Activated CD8-positive, alpha-beta memory T cell treated with anti-CD3 and anti-CD28 coated beads for 1 hour (primary cell): ENCODE measurements at regions not wholly inside any gene's neighbourhood (a gene's known extent, or its start where the extent isn't known, plus 50 kb on each side); places are given as distances from the start of the nearest gene placed in this dataset.
"Not testable (repeated sequence)": the region's sequence is repeated elsewhere in the genome, so short reads cannot be mapped to it uniquely, and the experiment has no call there.

Experiments
- DNase-seq, 2 donors: peaks; one replicate each; pipeline ENCODE4 v3.0.0-alpha.2; 2020; ENCODE audit warnings: low read depth in 1 of 2; ENCODE audit errors: extremely low read depth in 1 of 2

DNA sequence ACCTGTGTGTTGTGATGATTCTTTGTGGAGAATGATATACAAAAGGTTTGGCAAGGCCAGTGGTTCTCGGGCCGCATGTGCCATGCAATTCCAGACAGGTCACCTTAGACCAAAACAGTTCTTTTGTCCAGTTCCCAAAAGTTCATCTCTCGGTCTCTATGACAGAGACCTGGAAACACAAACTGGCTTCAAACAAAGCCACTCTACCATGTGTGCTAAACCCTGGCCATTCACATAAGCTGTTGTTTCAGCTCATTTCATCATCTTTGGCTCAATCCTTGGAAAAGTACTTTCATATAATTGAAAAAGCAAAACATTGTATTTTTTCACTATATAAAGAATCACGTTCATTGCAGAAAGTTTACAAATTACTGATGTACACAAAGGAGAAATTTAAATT lies 210.5 kb upstream of the SEMA6A start:
- no peak for DNase-seq

DNA sequence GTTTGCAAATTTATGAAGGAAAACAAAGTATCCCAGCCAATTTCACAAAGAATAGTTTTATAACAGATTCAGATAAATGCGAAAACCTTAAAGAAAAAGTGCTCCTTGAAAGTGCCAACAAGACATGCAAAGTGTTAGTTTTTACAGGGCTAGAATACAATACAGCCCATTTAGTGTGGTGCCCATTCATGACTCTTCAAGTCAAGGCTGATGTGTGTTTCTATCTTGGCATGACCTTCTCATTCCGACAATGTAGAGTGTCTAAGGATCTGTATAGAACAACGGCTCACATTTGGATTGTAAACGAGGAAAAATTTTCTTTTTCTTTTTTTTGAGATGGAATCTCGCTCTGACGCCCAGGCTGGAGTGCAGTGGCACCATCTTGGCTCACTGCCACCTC lies 205.2 kb upstream of the SEMA6A start:
- DNase-seq, result no peak

DNA sequence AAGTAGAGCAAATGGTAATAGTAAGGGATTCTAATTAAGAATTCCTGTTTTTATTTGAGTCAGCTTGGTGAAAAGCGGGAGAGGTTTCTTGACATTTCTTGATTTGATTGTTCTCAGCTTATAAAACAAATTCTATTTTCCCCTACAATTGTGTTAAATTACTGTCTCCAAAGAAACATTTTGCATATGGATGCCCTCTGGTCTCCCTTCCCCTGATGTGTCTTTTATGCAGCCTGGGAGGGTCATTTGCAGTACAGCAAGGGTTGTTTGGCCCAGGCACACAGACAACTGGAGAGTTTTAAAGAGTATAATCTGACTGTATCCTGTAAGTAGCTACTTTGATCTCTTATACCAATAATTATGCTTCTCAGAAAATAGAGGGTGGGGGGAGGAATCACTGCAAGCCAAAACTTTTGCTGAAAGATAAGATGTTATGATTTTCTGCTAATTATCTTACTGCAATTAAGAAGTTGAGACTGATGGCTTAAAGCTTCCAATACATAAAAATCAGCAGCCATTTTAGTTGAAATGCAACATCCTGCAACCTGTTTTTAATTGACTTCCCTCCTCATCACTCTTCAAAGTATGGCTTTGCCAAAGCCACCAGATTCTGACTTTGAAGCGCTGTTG lies 204.1 kb upstream of the SEMA6A start:
- no peak for DNase-seq

DNA sequence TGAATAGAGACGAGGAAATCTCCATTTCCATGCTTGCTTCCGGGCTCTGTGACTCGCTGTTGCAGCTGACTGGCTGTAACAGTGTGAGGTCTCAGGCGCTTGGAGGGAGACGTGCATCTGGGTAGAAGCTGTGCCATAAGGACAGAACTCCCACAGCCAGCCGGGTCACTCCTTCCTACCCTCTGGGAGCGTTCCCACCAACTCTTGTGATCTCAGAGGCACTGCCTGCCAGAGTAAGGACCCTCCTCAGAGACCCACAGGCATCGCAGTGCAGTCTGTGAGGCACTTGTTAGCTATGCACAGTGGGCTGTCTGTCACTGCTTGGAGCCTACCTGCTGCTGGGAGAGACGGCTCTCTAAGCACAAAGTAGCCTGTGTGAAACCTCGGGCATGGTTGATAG lies 203.4 kb upstream of the SEMA6A start:
- no peak for DNase-seq

DNA sequence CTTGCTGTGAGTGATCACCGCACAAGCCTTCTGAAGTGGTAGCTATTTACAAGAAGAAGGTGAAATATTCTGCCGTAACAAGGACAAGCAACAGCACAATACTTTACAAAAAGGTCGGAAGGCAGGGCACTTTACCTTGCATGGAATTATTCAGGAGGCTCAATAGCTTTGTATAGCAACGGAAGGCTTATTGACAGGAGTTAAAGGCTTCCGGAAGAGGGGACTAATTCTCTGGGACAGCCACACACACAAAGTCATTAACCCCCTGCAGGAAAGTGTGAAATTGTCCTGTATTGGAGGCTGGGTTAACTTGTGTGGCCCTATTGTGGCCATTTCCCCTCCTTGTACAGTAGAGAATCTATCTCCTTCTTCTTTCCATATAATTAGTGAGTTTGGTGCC lies 199.3 kb upstream of the SEMA6A start:
- no peak for DNase-seq

DNA sequence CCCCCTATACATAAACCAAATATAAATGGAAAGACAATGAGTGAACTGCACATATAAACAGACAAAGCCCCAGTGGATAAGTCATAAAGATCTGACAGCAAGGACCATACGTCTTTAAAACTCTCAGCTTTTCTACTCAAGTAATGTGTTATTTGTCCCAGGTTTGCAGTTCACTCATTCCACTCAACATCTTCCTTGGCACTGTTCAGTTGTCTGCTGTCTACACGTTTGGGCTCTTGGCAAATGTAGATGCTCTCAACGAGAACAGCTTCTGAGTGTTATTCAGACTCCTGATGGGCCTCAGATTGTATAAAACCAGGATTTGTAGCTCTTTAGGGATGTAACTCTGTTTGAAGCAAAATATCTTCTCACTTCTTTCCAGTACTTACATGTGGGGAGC lies 198.2 kb upstream of the SEMA6A start:
- no peak for DNase-seq

DNA sequence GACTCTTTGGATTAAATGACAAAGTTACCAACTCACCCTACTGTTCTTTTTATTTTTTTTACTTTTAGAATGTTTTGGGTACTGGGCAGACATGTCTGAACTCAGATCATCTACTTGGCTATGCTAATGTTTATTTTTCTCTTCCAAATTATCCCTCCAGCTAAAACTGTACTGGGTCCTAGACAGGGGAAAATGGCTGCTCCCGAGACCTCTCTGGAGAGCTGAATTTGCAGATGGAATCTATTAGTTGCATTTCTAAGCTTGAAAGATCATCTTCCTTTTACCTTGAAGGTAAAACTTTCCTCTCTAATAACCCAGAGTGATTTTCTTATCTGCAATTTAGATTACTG lies 197.5 kb upstream of the SEMA6A start:
- DNase-seq, result no peak

DNA sequence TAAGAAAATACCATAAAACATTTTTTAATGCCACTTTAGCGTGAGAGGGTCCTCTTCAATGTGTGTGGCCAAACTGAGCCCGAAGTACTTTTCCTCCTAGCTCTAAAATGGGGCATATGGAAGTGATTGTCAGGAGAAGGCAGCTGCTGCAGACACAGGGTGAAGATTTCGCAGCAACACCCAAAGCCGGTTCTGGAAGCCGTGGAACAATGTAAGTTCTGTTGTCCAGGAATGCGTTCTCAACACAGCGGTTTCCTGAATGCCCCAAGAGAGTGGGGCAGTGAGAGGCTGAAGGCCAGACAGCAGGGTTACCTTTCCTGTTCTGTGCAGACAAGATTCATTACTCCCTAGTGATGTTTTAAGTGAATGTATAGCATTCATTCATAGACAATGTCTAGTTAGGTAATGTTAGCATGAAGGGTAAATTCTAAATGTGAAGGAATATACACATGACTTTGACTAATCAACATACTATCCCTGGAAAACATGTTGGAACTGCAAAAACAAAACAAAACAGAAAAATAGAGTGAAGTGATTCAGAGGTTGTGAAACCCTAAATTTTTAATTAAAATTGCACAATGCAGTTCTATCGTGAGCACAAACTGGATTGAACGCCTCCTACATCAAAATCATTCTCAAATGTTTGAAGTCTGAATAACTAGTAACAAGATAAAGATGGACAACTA lies 197.0 kb upstream of the SEMA6A start:
- DNase-seq, result no peak

DNA sequence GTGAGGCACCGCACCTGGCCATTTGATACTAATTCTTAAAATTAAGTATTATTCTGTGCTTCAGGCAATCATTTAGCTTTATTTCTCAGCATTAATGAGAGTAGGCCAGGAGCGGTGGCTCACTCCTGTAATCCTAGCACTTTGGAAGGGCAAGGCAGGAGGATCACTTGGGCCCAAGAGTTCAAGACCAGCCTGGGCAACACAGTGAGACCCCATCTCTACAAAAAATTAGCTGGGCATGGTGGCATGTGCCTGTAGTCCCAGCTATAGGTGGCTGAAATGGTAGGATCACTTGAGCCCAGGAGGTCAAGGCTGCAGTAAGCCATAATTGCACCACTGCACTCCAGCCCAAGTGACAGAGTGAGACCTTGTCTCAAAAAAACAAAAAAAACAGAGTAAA lies 195.3 kb upstream of the SEMA6A start:
- DNase-seq, result not testable (repeated sequence)

DNA sequence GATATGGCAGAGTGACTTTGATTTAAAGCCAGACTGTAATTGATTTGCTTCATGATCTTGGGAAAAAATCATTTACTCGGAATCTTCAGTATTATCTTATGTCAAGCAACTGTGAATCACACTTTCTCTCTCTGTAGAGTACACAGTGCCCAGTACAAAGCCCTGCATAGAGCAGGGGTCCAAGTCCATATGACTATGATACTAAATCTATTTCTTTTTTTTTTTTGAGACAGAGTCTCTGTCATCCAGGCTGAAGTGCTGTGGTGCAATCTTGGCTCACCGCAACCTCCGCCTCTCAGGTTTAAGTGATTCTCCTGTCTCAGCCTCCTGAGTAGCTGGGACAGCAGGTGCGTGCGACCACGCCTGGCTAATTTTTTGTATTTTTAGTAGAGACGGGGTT lies 194.8 kb upstream of the SEMA6A start:
- DNase-seq, result no peak

DNA sequence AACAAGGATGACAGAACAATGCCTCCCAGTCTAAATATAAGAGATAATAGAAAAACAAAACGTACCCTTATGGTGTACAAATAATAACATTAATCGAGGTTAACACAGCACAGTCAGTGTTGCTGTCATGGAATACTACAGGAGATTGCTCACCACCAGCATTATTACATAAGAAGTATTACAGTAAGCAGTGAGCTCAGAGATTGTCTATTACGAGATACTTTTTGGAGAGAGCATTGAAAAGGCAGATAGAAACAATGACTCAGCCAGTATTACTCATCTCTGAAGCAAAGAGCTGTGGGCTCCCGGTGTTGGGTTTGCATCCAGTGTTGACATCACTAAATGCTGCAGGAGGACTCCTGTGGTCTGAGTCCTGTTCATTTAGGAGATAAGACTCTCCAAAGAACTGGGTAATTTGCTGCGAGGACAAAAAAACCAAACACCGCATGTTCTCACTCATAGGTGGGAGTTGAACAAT lies 191.9 kb upstream of the SEMA6A start:
- no peak for DNase-seq

DNA sequence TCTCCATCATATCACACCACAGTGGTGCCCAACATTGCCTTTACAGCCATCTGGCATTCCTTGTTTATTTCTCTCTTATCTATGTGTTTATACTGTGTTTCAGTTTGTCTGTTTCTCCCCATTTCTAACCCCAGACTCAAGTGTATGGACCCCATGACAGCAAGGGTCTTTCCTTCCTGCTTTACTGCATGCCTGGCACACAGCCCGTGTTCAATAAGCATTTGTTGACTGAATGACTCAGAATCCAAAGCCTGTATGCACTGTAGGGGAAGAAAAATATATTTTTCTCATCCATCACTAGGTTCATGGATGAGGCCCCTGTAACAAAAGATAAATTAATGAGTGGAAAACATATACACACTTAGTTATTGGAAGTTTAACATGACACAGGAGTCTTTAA lies 190.8 kb upstream of the SEMA6A start:
- no peak for DNase-seq

DNA sequence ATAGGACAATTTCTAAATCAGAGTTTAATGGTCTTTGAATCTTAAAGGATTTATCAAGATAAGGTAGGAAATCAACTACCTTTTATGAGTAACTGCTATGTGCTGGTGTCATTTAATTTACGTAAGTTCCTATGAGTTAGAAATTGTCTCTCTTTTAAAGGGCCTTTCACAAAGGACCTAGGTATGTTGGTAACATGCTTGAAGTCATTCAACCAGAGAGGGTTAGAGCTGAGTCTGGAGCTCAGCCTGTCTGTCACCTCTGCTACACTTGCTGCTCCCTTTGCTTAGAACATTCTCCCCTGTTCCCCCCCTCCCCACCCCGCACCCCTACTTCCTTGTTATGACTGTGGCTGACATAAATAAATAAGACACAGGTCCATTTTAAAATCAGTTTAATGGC lies 190.3 kb upstream of the SEMA6A start:
- no peak for DNase-seq

DNA sequence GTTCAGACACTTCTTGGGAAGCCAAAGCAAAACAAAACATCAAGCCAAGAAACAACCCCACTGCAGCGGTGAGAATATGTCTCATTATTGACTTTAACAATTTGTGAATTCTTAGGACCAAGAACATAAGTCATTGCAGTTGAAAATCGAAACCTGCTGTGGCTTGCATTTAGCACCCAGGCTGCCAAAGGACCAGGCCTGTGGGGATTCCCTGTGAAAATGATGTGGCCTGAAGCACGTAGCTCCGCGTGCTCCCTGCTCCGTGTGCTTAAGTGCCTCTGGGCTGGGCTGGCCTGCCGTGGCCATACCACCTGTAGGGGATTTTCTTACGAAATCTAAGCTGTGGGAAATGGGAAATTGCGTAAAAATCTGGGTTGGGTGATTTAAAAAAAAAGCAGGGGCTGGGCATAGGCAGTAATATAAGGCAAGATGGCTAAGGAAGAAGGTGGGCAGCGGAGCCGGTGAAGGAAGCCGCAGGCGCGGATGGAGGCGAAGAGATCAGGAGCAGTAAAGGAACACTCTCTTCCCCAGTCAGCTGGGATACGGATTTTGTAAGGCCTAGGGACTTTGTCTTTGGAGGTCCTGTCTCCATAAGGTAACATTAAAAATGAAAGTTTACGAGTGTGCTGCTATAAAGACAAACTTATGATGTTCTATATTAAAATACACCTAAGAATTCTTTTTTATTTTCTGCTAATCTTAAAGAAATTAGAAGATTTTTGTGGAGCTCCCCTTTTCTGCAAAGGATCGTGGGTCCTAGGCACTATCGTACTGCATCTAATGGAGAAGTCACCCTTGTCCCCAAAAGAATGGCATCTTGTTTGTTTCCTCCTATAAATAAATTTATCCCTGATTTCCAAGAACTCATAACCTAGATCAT lies 189.6 kb upstream of the SEMA6A start:
- no peak for DNase-seq

DNA sequence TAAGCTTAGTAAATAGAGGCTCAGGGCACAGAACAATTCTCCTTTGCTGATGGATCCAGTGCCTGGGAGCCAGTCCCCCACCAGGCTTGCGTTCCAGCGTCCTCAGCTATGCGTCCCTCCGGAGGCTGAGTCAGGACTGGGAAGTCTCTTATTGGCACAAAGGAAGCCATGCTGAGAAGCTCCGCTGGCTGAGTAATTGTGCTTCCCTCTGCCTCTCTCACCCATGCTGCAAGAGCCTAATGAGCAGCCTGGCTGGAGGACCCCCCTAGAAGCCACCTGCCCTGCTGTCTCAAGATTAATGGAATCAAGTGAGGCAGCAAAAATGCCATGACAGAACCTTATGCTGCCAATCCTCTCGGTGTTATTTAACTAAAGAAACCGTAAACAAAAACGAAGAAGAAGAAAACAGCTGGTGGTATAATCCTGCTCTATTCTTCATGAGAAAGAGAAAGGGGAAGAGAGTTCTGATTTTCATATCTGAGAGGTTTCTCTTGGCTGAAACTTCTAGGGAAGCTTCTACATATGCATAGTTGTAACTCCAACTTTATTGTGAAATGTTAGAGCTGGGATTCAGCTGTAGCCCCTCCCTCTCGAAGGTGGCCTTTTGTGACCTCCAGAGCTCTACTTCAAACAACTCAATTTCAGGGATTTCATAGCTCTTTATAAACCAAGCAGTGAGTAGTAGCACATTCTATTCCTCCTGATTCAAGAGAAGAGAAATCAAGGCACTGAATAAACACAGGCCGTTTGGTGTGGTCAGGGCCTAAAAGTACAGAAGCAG lies 185.4 kb upstream of the SEMA6A start:
- DNase-seq, result no peak

DNA sequence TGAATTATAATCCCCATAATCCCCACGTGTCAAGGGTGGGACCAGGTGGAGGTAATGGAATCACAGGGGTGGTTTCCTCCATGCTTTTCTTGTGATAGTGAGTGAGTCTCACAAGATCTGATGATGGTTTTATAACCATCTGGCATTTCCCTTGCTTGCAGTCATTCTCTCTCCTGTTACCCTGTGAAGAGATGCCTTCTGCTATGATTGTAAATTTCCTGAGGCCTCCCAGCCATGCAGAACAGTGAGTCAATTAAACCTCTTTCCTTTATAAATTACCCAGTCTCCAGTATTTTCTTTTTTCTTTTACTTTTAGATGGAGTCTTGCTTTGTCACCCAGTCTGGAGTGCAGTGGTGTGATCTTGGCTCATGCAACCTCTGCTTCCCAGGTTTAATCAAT lies 182.7 kb upstream of the SEMA6A start:
- no peak for DNase-seq

DNA sequence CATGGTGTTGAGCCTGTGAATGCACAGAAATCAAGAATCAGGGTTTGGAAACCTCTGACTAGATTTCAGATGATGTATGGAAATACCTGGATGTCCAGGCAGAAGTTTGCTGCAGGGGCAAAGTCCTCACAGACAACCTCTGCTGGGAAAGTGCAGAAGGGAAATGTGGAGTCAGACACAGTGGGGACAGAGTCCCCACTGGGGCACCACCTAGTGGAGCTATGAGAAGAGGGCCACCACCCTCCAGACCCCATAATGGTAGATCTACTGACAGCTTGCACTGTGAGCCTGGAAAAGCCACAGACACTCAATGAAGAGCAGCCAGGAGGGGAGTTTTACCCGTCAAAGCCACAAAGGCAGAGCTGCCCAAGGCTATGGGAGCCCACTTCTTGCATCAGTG lies 181.9 kb upstream of the SEMA6A start:
- no peak for DNase-seq

DNA sequence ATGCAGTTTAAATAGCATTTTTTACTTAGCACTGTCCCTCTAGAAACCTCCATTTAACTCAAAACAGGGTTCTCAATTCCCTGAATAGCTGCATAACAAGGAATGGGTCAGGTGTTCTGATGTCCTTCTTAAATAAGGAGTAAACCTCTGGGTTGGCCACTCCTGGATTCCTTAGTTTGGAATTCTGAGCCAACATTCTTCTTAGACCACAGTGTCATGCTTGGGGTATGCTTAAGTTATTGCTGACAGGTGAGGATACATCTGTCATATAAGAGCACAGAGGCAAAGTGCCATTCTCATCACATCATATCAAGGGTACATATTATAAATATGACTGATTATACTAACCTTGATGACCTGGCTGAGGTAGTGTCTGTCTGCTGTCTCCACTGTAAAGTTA lies 179.9 kb upstream of the SEMA6A start:
- no peak for DNase-seq

DNA sequence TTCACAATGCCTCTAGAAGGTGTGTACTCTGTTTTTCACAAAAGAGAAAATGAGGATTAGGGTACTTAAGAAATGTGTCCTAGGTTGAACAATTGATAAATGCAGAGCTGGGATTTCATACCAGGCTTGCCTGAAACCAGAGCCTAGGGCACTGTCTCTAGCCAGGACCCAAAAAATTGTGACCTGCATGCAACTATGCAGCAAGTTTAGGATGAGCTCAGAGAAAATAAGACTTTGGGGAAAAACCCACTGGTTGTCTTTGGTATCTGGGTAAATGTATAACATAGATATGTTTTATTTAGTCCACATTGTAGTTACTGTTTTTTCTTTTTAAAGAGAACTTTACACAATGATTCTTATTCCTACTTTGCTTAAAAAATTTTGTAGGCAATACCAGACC lies 177.1 kb upstream of the SEMA6A start:
- no peak for DNase-seq

DNA sequence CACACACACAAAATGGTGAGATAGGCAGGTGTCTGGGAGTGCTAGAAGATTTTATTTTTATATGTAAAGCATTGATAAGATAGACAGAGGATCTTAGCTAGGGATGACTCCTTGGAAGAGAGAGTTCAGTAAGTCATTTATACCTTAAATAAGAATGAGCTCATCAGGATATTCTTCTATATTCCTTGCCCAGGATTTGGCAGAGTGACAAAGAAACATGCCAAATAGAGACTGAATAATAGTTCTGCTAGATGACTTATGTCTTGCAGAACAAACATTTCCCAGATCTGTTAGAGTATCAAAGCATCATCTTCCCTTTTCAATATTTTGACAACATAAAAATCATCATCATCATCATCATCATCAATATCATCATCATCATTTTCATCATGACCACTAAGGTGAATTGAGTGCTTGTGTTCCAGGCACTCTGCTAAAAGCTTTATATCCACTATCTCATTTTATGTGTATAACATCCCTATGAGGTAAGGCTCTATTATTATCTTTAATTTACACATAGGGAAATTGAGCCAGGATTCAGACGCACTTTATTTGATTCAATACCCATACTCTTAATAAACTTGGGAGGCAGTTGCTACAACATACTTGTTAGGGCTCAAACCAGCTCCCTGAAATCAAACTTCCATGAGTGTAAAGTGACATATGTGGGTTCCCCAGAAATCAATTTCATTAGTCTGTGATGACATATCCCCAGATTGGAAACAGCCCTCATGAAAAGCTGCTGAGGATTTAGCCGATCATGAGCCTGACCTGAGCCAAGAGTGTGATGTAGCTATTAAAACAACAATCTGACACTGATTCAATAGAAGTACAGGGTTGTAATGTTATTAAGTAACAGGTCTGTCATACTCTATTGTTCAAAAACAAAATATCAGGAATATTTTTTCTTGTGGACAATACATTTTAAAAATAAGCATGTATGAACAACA lies 176.3 kb upstream of the SEMA6A start:
- no peak for DNase-seq
